GM19397 (cell line): ENCODE measurements at regions not wholly inside any gene's neighbourhood (a gene's known extent, or its start where the extent isn't known, plus 50 kb on each side); places are given as distances from the start of the nearest gene placed in this dataset.
"Not testable (repeated sequence)": the region's sequence is repeated elsewhere in the genome, so short reads cannot be mapped to it uniquely, and the experiment has no call there.

Experiments used
- ATAC-seq: cut with Tn5 transposase; IDR thresholded peaks from one replicate; pipeline ENCODE4 v1.9.1; 2021; ENCODE audit warnings: mild to moderate bottlenecking, moderate library complexity; ENCODE audit not compliant: unreplicated experiment

GRCh38 chr3:124043023-124043422, 51.1 kb upstream of the ROPN1 start:
- no peak for ATAC-seq

GRCh38 chr3:124044956-124045355, 53.0 kb upstream of the ROPN1 start:
- no peak for ATAC-seq

GRCh38 chr3:124048967-124049798, 57.3 kb upstream of the ROPN1 start:
- ATAC-seq, result no peak

- ATAC-seq, result no peak
Measured at GRCh38 chr3:124051636-124052035, 59.7 kb upstream of the ROPN1 start.

- ATAC-seq, result no peak
Measured at GRCh38 chr3:124053871-124054270, 61.9 kb upstream of the ROPN1 start.

- ATAC-seq, result no peak
Measured at GRCh38 chr3:124056846-124057245, 64.9 kb upstream of the ROPN1 start.

GRCh38 chr3:124057420-124057819, 65.5 kb upstream of the ROPN1 start:
- ATAC-seq, result no peak

- ATAC-seq, result no peak
Measured at GRCh38 chr3:124059580-124059979, 67.7 kb upstream of the ROPN1 start.

- ATAC-seq, result no peak
Measured at GRCh38 chr3:124063197-124063909, 71.4 kb upstream of the ROPN1 start.

GRCh38 chr3:124064050-124064449, 72.1 kb upstream of the ROPN1 start:
- no peak for ATAC-seq

- ATAC-seq, result not testable (repeated sequence)
Measured at GRCh38 chr3:124066543-124066942, 74.6 kb upstream of the ROPN1 start.

- not testable (repeated sequence) for ATAC-seq
Measured at GRCh38 chr3:124069706-124070105, 77.8 kb upstream of the ROPN1 start.

- ATAC-seq, result not testable (repeated sequence)
Measured at GRCh38 chr3:124075090-124075489, 83.2 kb upstream of the ROPN1 start.

- no peak for ATAC-seq
Measured at GRCh38 chr3:124075753-124076152, 83.8 kb upstream of the ROPN1 start.

- ATAC-seq, result no peak
Measured at GRCh38 chr3:124076235-124076634, 84.3 kb upstream of the ROPN1 start.

GRCh38 chr3:124078953-124079911, 87.3 kb upstream of the ROPN1 start:
- ATAC-seq, result no peak

- ATAC-seq, result no peak
Measured at GRCh38 chr3:124079912-124080276, 88.0 kb upstream of the ROPN1 start.

- no peak for ATAC-seq
Measured at GRCh38 chr3:124082343-124082742, 90.4 kb upstream of the ROPN1 start.

- ATAC-seq, result no peak
Measured at GRCh38 chr3:124084022-124084881, 92.3 kb upstream of the ROPN1 start.

- no peak for ATAC-seq
Measured at GRCh38 chr3:124088801-124089200, 96.9 kb upstream of the ROPN1 start.
